ENCODE measurements at regions not wholly inside any gene's neighbourhood (a gene's known extent, or its start where the extent isn't known, plus 50 kb on each side); places are given as distances from the start of the nearest gene placed in this dataset.
"Not testable (repeated sequence)": the region's sequence is repeated elsewhere in the genome, so short reads cannot be mapped to it uniquely, and the experiment has no call there.

GRCh38 chr5:74542482-74542881, 98.0 kb downstream of the ENC1 start:
- H3K9me3 Mint-ChIP-seq: no peaks in the 10 kb centered on the region
- ATAC-seq: no peak
- H3K36me3 Mint-ChIP-seq (ENCODE audit: insufficient read depth): no peaks in the 10 kb centered on the region
- H3K4me3 Mint-ChIP-seq: no peak overlapping the region
- no peaks in the 10 kb centered on the region for H3K4me1 Mint-ChIP-seq (ENCODE audit: low read depth)
- H3K27me3 Mint-ChIP-seq (ENCODE audit: low read depth): peaks cover 9% of the 10 kb centered on the region
- DNase-seq: no peak

GRCh38 chr5:74541381-74541781, 99.1 kb downstream of the ENC1 start:
- H3K9me3 Mint-ChIP-seq: no peaks in the 10 kb centered on the region
- no peaks in the 10 kb centered on the region for H3K4me1 Mint-ChIP-seq (ENCODE audit: low read depth)
- H3K36me3 Mint-ChIP-seq (ENCODE audit: insufficient read depth): no peaks in the 10 kb centered on the region
- DNase-seq: no peak
- peaks cover 9% of the 10 kb centered on the region for H3K27me3 Mint-ChIP-seq (ENCODE audit: low read depth)
- no peak for ATAC-seq
- H3K4me3 Mint-ChIP-seq: no peak overlapping the region

GRCh38 chr5:74540622-74541021, 99.9 kb downstream of the ENC1 start:
- Mint-ChIP-seq H3K4me1 (ENCODE audit: low read depth) (no peaks in the 10 kb centered on the region), H3K9me3 (no peaks in the 10 kb centered on the region), H3K27me3 (ENCODE audit: low read depth) (peaks cover 9% of the 10 kb centered on the region), H3K36me3 (ENCODE audit: insufficient read depth) (no peaks in the 10 kb centered on the region), H3K4me3 (no peak overlapping the region)
- no peak for DNase-seq
- no peak for ATAC-seq

- no peaks in the 10 kb centered on the region for H3K4me1 Mint-ChIP-seq (ENCODE audit: low read depth)
- no peak overlapping the region for H3K4me3 Mint-ChIP-seq
- H3K9me3 Mint-ChIP-seq: peaks cover 1% of the 10 kb centered on the region
- H3K27me3 Mint-ChIP-seq (ENCODE audit: low read depth): peaks cover 9% of the 10 kb centered on the region
- H3K36me3 Mint-ChIP-seq (ENCODE audit: insufficient read depth): no peaks in the 10 kb centered on the region
- no peak for DNase-seq
- ATAC-seq: no peak
These were observed 100.5 kb downstream of the ENC1 start for GRCh38 chr5:74539986-74540385.

- no peak for ATAC-seq
- Mint-ChIP-seq H3K9me3 (peaks cover 10% of the 10 kb centered on the region), H3K4me1 (ENCODE audit: low read depth) (no peaks in the 10 kb centered on the region), H3K27me3 (ENCODE audit: low read depth) (peaks cover 6% of the 10 kb centered on the region), H3K4me3 (no peak overlapping the region), H3K36me3 (ENCODE audit: insufficient read depth) (no peaks in the 10 kb centered on the region)
- no peak for DNase-seq
These were observed 102.3 kb downstream of the ENC1 start for GRCh38 chr5:74538206-74538661.

- no peaks in the 10 kb centered on the region for H3K36me3 Mint-ChIP-seq (ENCODE audit: insufficient read depth)
- H3K4me1 Mint-ChIP-seq (ENCODE audit: low read depth): no peaks in the 10 kb centered on the region
- H3K4me3 Mint-ChIP-seq: no peak overlapping the region
- peaks cover 10% of the 10 kb centered on the region for H3K9me3 Mint-ChIP-seq
- peaks cover 3% of the 10 kb centered on the region for H3K27me3 Mint-ChIP-seq (ENCODE audit: low read depth)
- no peak for DNase-seq
- no peak for ATAC-seq
These were observed 103.9 kb downstream of the ENC1 start for GRCh38 chr5:74536658-74537057.

- no peak for DNase-seq
- no peak for ATAC-seq
- Mint-ChIP-seq H3K36me3 (ENCODE audit: insufficient read depth) (no peaks in the 10 kb centered on the region), H3K4me3 (no peak overlapping the region), H3K9me3 (peaks cover 10% of the 10 kb centered on the region), H3K4me1 (ENCODE audit: low read depth) (no peaks in the 10 kb centered on the region), H3K27me3 (ENCODE audit: low read depth) (peaks cover 5% of the 10 kb centered on the region)
These were observed 104.6 kb downstream of the ENC1 start for GRCh38 chr5:74535926-74536325.

- DNase-seq (no peak), ATAC-seq (no peak)
- H3K4me1 Mint-ChIP-seq (ENCODE audit: low read depth): no peaks in the 10 kb centered on the region
- peaks cover 10% of the 10 kb centered on the region for H3K9me3 Mint-ChIP-seq
- no peaks in the 10 kb centered on the region for H3K36me3 Mint-ChIP-seq (ENCODE audit: insufficient read depth)
- H3K4me3 Mint-ChIP-seq: no peak overlapping the region
- H3K27me3 Mint-ChIP-seq (ENCODE audit: low read depth): peaks cover 5% of the 10 kb centered on the region
These were observed 106.0 kb downstream of the ENC1 start for GRCh38 chr5:74534397-74535129.

GRCh38 chr5:74530326-74531050, 110.0 kb downstream of the ENC1 start:
- DNase-seq (no peak), ATAC-seq (no peak)
- no peaks in the 10 kb centered on the region for H3K4me1 Mint-ChIP-seq (ENCODE audit: low read depth)
- H3K36me3 Mint-ChIP-seq (ENCODE audit: insufficient read depth): no peaks in the 10 kb centered on the region
- H3K27me3 Mint-ChIP-seq (ENCODE audit: low read depth): peaks cover 2% of the 10 kb centered on the region
- peaks cover 10% of the 10 kb centered on the region for H3K9me3 Mint-ChIP-seq
- H3K4me3 Mint-ChIP-seq: no peak overlapping the region

- Mint-ChIP-seq H3K36me3 (ENCODE audit: insufficient read depth) (no peaks in the 10 kb centered on the region), H3K9me3 (peaks cover 8% of the 10 kb centered on the region), H3K4me3 (no peak overlapping the region), H3K4me1 (ENCODE audit: low read depth) (no peaks in the 10 kb centered on the region), H3K27me3 (ENCODE audit: low read depth) (peaks cover 2% of the 10 kb centered on the region)
- no peak for DNase-seq
- no peak for ATAC-seq
These were observed 111.4 kb downstream of the ENC1 start for GRCh38 chr5:74529101-74529500.

- Mint-ChIP-seq H3K27me3 (ENCODE audit: low read depth) (no peaks in the 10 kb centered on the region), H3K9me3 (peaks cover 19% of the 10 kb centered on the region), H3K36me3 (ENCODE audit: insufficient read depth) (peaks cover 5% of the 10 kb centered on the region), H3K4me3 (no peak overlapping the region), H3K4me1 (ENCODE audit: low read depth) (no peaks in the 10 kb centered on the region)
- ATAC-seq (no peak), DNase-seq (no peak)
These were observed 114.4 kb downstream of the ENC1 start for GRCh38 chr5:74526111-74526510.

- not testable (repeated sequence) for H3K27me3 Mint-ChIP-seq (ENCODE audit: low read depth); H3K4me3 Mint-ChIP-seq; H3K36me3 Mint-ChIP-seq (ENCODE audit: insufficient read depth); DNase-seq; H3K4me1 Mint-ChIP-seq (ENCODE audit: low read depth); ATAC-seq
- H3K9me3 Mint-ChIP-seq: peaks cover 19% of the 10 kb centered on the region
These were observed 115.8 kb downstream of the ENC1 start for GRCh38 chr5:74524767-74525166.

- DNase-seq; H3K27me3 Mint-ChIP-seq (ENCODE audit: low read depth); H3K36me3 Mint-ChIP-seq (ENCODE audit: insufficient read depth); H3K4me1 Mint-ChIP-seq (ENCODE audit: low read depth); H3K4me3 Mint-ChIP-seq; ATAC-seq: not testable (repeated sequence)
- peaks cover 19% of the 10 kb centered on the region for H3K9me3 Mint-ChIP-seq
These were observed 116.8 kb downstream of the ENC1 start for GRCh38 chr5:74523698-74524097.

GRCh38 chr5:74522838-74523237, 117.7 kb downstream of the ENC1 start:
- not testable (repeated sequence) for H3K27me3 Mint-ChIP-seq (ENCODE audit: low read depth); H3K4me3 Mint-ChIP-seq; ATAC-seq; H3K4me1 Mint-ChIP-seq (ENCODE audit: low read depth); DNase-seq; H3K36me3 Mint-ChIP-seq (ENCODE audit: insufficient read depth)
- peaks cover 19% of the 10 kb centered on the region for H3K9me3 Mint-ChIP-seq

- Mint-ChIP-seq H3K9me3 (peaks cover 19% of the 10 kb centered on the region), H3K36me3 (ENCODE audit: insufficient read depth) (peaks cover 5% of the 10 kb centered on the region), H3K4me3 (no peak overlapping the region), H3K27me3 (ENCODE audit: low read depth) (peaks cover 4% of the 10 kb centered on the region), H3K4me1 (ENCODE audit: low read depth) (no peaks in the 10 kb centered on the region)
- DNase-seq (no peak), ATAC-seq (no peak)
These were observed 119.1 kb downstream of the ENC1 start for GRCh38 chr5:74521401-74521800.
